H54 (cell line): ENCODE measurements at regions not wholly inside any gene's neighbourhood (a gene's known extent, or its start where the extent isn't known, plus 50 kb on each side); places are given as distances from the start of the nearest gene placed in this dataset.
A peak's percentile ranks its signal among the peaks of the same experiment; 100 is the strongest.

Experiments used
- DNase-seq: peaks from one replicate; pipeline ENCODE4 v3.0.0; 2011; ENCODE audit warnings: low spot score, mixed read lengths; ENCODE audit not compliant: insufficient read length
- FAIRE-seq: peaks from 3 replicates; lab custom pipeline; 2011; peaks lifted over from hg19 to GRCh38; lab: Jason Lieb, UNC
- POLR2A ChIP-seq: IDR thresholded peaks from 2 replicates; pipeline ENCODE4 v1.6.1; 2011; ENCODE audit warnings: low read depth, mild to moderate bottlenecking, low read length

GRCh38 chr6:134470457-134470975 lies 152.6 kb upstream of the SGK1 start:
- no peak for TF ChIP-seq POLR2A
- no peak for DNase-seq
- no peak for FAIRE-seq

GRCh38 chr6:134469702-134470456 lies 152.0 kb upstream of the SGK1 start:
- no peak for DNase-seq
- no peak for TF ChIP-seq POLR2A
- FAIRE-seq, result no peak

DNA sequence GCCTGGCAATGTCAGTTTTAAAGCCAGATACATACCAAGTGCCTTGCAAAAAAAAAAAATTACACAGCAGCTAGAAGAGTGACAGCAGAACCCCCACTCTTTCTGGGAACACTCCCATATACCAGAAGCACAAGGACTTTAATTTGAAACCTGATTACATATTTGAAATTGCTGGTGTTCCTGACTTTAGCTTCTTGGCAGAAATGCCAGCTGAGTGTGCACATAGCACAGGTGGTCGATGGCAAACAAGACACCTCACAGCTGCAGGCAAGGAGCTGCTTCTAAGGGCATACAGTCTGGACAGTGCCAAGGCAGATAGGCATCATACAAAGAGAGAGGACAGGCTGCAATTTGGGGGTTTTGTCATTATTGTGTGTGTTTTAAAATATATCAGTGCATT lies 150.7 kb upstream of the SGK1 start:
- TF ChIP-seq POLR2A, result no peak
- FAIRE-seq, result no peak
- no peak for DNase-seq

DNA sequence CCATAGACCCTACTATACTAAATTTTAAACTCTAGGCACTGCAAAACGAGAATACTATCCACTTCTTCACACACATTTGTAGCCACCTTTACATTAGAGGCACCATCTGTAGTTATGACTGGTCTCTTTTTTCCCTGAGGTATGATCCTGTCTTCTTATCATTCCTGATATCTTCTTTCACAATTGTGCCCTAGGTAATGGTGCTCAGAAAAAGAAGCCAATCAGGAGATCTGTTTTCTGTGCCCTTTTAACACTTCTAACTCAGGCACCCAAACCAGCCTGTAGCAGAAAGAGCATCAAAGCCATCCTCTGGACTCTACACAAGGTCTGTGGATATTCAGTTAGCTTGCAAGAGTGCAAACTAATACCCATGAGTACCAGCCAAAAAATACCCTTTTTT lies 149.7 kb upstream of the SGK1 start:
- FAIRE-seq (no peak), DNase-seq (no peak)
- TF ChIP-seq POLR2A, result no peak

GRCh38 chr6:134466771-134467525 lies 149.0 kb upstream of the SGK1 start:
- TF ChIP-seq POLR2A, result no peak
- DNase-seq (no peak), FAIRE-seq (no peak)

DNA sequence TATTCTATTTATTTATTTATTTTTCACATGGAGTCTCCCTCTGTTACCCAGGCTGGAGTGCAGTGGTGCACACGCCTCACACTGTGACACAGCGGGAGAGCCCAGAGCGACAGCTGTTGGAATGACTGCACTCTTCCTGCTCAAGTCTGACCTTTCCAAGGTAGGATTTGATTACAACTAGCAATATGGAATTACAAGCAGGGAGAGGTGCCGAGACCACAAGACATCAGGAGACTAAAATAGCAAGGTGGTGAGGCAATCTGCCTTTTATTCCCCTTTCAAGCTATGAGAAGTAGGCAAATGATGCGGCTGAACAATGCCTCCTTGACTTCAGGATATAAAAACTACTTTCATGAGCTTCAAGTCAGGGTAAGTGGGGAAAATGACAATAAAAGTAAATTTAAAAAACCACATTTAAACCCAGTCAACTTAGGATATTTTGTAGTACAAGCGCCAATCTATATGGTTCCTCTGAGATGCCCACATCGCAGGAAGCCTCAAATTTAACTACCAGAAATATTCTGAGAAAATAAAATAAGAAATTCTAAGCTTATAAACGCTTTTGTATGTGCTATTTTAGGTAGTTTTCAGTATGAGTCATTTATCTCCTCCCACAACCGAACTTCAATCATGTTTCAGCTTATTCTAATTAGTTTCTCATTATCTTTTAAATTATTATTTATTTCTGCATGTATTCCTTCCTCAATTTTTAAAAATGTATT lies 146.9 kb upstream of the SGK1 start:
- no peak for TF ChIP-seq POLR2A
- peak; percentile 38 for DNase-seq
- peak; percentile 74 for FAIRE-seq

GRCh38 chr6:134458857-134459657 lies 141.1 kb upstream of the SGK1 start:
- DNase-seq (no peak), FAIRE-seq (no peak)
- no peak for TF ChIP-seq POLR2A

DNA sequence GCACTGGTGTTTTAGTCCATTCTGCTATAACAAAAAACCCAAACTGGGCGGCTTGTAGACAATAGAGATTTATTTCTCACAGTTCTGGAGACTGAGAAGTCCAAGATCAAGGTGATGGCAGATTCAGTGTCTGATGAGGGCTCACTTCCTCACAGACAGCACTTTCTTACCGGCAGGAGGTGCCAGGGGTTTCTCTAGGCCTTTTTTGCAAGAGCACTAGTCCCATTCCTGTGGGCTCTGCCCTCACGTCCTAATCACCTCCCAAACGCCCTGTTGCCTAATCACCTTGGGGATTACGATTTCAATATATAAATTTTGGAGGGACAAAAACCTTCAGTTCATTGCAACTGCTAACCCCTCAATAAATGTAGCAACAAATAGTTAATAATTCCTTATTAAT lies 140.0 kb upstream of the SGK1 start:
- no peak for DNase-seq
- FAIRE-seq, result no peak
- no peak for TF ChIP-seq POLR2A

DNA sequence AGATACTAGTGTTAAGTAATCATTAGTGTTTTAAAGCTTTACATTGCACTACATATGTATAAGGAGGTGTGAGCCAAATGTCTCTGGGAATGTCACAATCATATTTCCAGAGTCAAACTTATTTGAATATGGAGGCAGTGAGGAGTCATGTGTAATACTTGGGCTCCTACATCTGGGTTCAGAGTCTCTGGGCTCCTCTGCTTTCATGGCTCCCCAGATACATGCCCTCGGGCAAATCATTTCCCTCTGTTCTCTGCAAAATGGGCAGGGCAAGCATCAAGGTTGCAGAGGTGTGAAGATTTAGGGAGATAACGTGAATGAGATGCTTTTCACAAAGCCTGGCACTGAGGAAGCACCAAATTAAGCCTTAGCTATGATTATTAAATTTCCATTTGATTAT lies 138.3 kb upstream of the SGK1 start:
- no peak for TF ChIP-seq POLR2A
- no peak for FAIRE-seq
- no peak for DNase-seq

DNA sequence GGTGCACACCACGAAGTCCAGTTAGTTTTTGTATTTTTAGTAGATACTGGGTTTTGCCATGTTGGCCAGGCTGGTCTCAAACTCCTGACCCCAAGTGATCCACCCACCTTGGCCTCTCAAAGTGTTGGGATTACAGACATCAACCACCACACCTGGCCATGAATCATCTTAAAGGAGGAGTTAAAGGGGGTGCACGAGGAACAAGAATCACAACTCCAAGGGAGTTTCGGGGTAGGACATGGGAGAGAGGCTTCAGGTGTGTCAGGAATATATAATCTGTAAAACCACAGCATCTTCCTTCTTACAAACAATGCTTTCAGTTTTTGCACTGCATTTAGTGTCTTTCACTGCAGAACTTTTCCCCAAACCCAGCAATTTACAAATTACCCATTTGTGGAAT lies 137.4 kb upstream of the SGK1 start:
- DNase-seq, result no peak
- TF ChIP-seq POLR2A, result no peak
- no peak for FAIRE-seq

GRCh38 chr6:134454794-134455193 lies 136.9 kb upstream of the SGK1 start:
- DNase-seq (no peak), FAIRE-seq (no peak)
- TF ChIP-seq POLR2A, result no peak

- FAIRE-seq (no peak), DNase-seq (no peak)
- no peak for TF ChIP-seq POLR2A
Observed at GRCh38 chr6:134453792-134454510, 136.0 kb upstream of the SGK1 start.

DNA sequence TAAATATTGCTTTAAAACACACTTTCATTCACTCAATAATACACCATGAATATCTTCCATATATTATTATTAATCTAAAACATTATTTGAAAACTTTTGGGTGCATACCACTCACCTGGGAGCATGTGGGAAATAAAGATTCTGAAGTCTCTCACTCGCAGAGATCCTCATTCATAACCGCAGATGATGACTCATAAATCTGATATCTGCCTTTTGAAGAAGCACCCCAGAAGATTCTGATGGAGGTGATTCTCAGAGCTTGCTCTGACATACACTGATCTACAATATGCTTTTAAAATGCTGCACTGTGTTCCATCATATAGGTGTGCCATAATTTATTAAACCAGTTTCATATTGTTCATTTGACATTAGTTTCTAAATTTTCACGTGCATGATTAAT lies 135.0 kb upstream of the SGK1 start:
- no peak for TF ChIP-seq POLR2A
- FAIRE-seq, result no peak
- no peak for DNase-seq
